AG04450 (cell line): ENCODE measurements at regions not wholly inside any gene's neighbourhood (a gene's known extent, or its start where the extent isn't known, plus 50 kb on each side); places are given as distances from the start of the nearest gene placed in this dataset.

Source experiments
- CTCF ChIA-PET: fragments of 300-600, 350-600 bp; formaldehyde crosslinking; extraction: SDS; loops from one replicate; lab custom pipeline; 2022; ENCODE audit warnings: antibody characterized with exemption, inconsistent platforms; lab: Charles Lee
- POLR2A ChIA-PET: fragments of 350-600 bp; formaldehyde crosslinking; extraction: SDS; loops from one replicate; lab custom pipeline; 2021; ENCODE audit warnings: antibody characterized with exemption, inconsistent platforms; lab: Yijun Ruan, JAX
- DNase-seq: peaks from one replicate; pipeline ENCODE4 v3.0.0-alpha.2; 2011; ENCODE audit warnings: low read depth, low spot score
- H3K27ac ChIP-seq: one replicate; pipeline ENCODE4 v1.5.1; 2012; ENCODE audit warnings: low read depth, low read length, control low read depth
- H3K27me3 ChIP-seq: one replicate; pipeline ENCODE4 v1.6.0; 2012; ENCODE audit warnings: low read length; ENCODE audit not compliant: control insufficient read depth, insufficient read depth
- H3K4me3 ChIP-seq: 2 replicates; pipeline ENCODE4 v1.5.1; 2011; ENCODE audit warnings: mild to moderate bottlenecking, low read depth, low read length, control low read depth
- H3K9me3 ChIP-seq: 2 replicates; pipeline ENCODE4 v1.5.1; 2012; ENCODE audit warnings: low read length; ENCODE audit not compliant: control insufficient read depth, insufficient read depth
- TF ChIP-seq, protein P1 (sequence below): IDR thresholded peaks from 2 replicates; pipeline ENCODE4 v1.5.1; 2011; ENCODE audit warnings: low read depth, low read length, control low read depth, inconsistent platforms

DNA sequence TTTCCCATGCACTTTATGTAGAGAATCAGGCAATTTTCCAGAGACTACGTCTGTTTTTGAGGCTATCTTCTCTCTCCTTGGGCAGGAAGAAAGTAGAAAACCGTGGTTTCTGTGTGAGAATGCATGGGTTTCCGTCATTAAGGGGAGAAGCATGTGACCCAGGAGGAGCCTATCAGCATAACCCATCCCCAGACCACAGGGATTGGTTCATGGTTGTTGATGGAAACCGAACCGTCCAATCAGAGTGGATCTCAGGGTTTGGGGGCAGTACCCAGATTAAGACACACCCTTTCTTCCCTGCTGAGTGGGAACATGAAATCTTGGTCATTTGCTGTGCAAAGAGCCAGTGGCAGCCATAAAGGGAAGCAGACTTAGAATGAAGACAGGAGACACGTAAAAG, 517.8 kb downstream of the MN1 start:
- DNase-seq = no peak
- TF ChIP-seq, protein P1, sequence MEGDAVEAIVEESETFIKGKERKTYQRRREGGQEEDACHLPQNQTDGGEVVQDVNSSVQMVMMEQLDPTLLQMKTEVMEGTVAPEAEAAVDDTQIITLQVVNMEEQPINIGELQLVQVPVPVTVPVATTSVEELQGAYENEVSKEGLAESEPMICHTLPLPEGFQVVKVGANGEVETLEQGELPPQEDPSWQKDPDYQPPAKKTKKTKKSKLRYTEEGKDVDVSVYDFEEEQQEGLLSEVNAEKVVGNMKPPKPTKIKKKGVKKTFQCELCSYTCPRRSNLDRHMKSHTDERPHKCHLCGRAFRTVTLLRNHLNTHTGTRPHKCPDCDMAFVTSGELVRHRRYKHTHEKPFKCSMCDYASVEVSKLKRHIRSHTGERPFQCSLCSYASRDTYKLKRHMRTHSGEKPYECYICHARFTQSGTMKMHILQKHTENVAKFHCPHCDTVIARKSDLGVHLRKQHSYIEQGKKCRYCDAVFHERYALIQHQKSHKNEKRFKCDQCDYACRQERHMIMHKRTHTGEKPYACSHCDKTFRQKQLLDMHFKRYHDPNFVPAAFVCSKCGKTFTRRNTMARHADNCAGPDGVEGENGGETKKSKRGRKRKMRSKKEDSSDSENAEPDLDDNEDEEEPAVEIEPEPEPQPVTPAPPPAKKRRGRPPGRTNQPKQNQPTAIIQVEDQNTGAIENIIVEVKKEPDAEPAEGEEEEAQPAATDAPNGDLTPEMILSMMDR = no peak
- Histone ChIP-seq H3K27ac (no peak overlapping the region), H3K4me3 (no peak overlapping the region), H3K9me3 (no peaks in the 10 kb centered on the region), H3K27me3 (peaks cover 17% of the 10 kb centered on the region)
- ChIA-PET POLR2A (no interaction called here), CTCF (no interaction called here)

DNA sequence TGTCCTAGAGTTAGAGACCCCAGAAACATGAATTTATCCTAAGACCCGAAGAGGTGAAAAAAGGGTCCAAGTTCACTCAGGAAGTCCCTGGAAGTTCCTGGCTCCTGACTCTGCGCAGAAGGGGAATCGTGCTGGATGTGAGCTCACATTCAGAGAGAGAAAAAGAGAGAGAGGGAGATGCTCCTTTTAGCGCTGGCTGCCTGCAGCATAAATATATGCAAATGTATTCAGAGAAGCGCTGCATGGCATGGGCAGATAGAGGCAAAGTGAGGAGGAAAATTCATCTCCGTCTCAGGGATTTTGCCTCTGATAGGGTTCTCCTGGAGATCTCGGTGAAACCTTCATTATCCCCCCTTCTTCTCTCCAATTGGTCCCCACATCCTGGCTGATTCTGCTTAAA, 517.2 kb downstream of the MN1 start:
- CTCF ChIA-PET = no interaction called here
- no peak overlapping the region for H3K4me3 ChIP-seq
- peaks cover 23% of the 10 kb centered on the region for H3K27me3 ChIP-seq
- H3K27ac ChIP-seq = no peak overlapping the region
- TF ChIP-seq, protein P1 = no peak
- no peak for DNase-seq
- POLR2A ChIA-PET = no interaction called here
- H3K9me3 ChIP-seq = no peaks in the 10 kb centered on the region

DNA sequence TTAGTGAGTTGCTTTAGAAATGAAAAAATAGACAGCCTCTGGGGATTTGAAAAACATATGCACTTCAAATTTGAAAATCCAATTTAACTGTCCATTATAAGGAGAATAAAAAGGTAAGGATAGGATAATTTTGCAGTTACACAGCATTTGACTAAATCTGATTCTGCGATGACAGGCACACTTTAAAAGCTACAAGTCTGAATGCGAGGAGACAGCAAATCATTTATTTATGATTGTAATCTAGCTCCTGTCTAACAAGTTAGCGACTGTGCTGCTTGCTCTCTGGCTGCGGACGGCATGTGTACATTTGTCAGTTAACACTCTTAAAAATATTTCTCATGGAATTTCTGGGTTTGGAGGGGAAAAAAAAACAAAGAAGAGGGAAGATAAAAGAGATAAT, 514.8 kb downstream of the MN1 start:
- TF ChIP-seq, protein P1 = no peak
- no peak overlapping the region for H3K27ac ChIP-seq
- no peak overlapping the region for H3K4me3 ChIP-seq
- POLR2A ChIA-PET = no interaction called here
- no peaks in the 10 kb centered on the region for H3K9me3 ChIP-seq
- no peak for DNase-seq
- CTCF ChIA-PET = no interaction called here
- peaks cover 33% of the 10 kb centered on the region for H3K27me3 ChIP-seq

DNA sequence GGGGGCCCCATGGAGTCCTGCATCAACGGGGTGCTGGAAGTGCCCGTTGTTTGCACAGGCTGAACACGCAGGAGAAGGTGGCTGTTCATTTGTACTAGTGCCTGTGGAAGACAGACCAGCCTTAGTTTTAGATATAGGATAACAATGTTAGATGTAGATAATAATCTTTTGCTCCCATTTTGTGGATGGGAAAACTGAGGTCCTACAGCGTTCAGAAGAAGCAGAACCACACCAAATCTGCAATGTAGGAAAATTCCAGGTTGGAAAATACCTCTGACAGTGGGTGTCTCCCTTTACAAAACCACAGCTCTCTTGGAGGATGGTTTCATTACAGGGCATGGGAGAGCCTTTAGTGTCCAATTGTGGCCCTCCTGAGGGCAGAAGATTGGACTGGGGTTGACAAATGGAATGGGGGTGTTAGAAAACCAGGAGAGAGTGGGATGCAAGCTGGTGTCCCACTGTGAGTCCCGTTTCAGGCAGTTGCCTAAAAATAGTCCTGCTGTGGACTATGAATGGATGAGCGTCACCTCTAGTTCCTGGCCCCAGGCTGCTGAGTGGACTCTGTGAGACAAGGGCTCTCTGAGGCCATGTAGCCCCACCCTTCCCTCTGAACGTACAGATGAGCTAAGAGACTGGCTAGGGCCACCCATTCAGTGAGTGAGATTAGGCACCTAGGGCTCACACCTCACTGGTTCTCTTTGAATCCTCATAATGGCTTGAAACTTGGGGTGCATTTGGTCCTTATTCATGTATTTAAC, 508.8 kb downstream of the MN1 start:
- no peak overlapping the region for H3K27ac ChIP-seq
- POLR2A ChIA-PET = no interaction called here
- H3K9me3 ChIP-seq = no peaks in the 10 kb centered on the region
- TF ChIP-seq, protein P1 = no peak
- no peak for DNase-seq
- CTCF ChIA-PET = no interaction called here
- H3K4me3 ChIP-seq = no peak overlapping the region
- H3K27me3 ChIP-seq = peaks cover 46% of the 10 kb centered on the region

DNA sequence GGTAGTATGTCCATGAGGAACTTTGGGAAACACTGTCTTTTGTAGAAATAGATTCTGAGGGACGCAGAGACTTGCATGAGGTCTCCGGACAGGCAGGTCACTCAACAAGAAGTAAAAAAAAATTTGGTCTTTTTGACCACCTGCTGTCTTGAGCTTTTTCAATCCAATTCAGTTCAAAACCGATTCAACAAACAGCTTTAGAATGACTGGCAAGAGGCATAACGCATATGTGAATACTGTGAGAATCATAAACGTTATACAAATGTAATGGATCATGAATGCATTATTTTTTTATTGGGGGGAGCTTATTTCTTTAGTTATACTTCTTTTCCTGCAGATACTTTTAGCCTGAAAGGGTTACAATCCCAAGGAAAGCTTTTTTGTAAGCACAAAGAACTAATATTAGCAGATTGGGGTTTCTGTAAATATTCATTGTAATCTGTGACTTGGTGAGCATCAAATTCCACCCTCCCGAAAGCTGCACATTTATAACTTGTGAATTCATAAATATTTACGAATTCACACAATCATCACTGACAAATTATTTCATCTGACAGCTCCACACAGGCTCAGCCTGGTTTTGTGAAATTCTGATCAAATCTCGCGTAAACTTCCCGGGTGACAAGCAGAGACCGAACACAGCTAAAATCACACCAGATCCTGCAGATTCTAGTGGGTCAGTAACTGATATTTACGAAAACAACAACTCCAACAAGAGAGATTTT, 507.7 kb downstream of the MN1 start:
- ChIA-PET CTCF (no interaction called here), POLR2A (interaction anchor here (0.5 to 1.1 kb wide), 2 partner anchors 79 to 81 kb away, joined by 3 read pairs; no protein-coding TSS in a partner anchor)

More for the DNA sequence above, 507.7 kb downstream of the MN1 start:
- DNase-seq = no peak
- TF ChIP-seq, protein P1 = no peak
- peaks cover 40% of the 10 kb centered on the region for H3K27me3 ChIP-seq
- no peak overlapping the region for H3K27ac ChIP-seq
- no peaks in the 10 kb centered on the region for H3K9me3 ChIP-seq
- H3K4me3 ChIP-seq = no peak overlapping the region
